ENCODE measurements at regions not wholly inside any gene's neighbourhood (a gene's known extent, or its start where the extent isn't known, plus 50 kb on each side); places are given as distances from the start of the nearest gene placed in this dataset.

DNA sequence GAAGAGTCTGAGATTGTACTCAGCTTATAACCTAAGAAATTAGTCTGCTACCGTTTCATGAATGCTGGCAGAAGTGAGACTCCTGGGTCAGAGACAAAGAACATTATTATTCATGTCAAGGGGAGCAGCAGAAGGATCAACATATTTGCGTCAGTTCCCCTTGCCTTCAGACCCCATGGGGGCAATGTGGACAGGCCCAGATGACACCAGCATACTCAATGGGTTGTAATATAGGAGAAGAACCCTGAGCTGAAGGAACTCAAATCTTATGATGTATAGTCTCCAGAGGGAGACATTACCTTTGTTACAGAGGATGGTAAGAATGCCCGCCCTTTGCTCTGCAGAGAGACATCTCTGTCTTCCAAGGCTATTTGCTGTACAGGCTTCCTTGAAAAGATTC, 384.4 kb downstream of the EPM2A start:
- TF ChIP-seq, protein P1, sequence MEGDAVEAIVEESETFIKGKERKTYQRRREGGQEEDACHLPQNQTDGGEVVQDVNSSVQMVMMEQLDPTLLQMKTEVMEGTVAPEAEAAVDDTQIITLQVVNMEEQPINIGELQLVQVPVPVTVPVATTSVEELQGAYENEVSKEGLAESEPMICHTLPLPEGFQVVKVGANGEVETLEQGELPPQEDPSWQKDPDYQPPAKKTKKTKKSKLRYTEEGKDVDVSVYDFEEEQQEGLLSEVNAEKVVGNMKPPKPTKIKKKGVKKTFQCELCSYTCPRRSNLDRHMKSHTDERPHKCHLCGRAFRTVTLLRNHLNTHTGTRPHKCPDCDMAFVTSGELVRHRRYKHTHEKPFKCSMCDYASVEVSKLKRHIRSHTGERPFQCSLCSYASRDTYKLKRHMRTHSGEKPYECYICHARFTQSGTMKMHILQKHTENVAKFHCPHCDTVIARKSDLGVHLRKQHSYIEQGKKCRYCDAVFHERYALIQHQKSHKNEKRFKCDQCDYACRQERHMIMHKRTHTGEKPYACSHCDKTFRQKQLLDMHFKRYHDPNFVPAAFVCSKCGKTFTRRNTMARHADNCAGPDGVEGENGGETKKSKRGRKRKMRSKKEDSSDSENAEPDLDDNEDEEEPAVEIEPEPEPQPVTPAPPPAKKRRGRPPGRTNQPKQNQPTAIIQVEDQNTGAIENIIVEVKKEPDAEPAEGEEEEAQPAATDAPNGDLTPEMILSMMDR (IDR thresholded peaks at IDR 0.05), result no peak
- no peak for TF ChIP-seq POLR2AphosphoS5 (IDR thresholded peaks at IDR 0.05; ENCODE audit: insufficient read depth in 1 of 2, low read depth in 1 of 2)

Data from vagina (tissue), 2 donors.